Hepatocyte (in vitro differentiated cells): ENCODE measurements at regions not wholly inside any gene's neighbourhood (a gene's known extent, or its start where the extent isn't known, plus 50 kb on each side); places are given as distances from the start of the nearest gene placed in this dataset.

Experiments used
- CTCF ChIP-seq: fragments of 200-600 bp; sonication (generic); IDR thresholded peaks from 2 replicates; pipeline ENCODE4 v1.5.1; 2016; ENCODE audit warnings: antibody characterized with exemption, mild to moderate bottlenecking; ENCODE audit not compliant: poor library complexity
- EZH2 ChIP-seq: fragments of 200-600 bp; sonication (generic); IDR thresholded peaks from 2 replicates; pipeline ENCODE4 v1.6.1; 2016; ENCODE audit warnings: antibody characterized with exemption, mild to moderate bottlenecking, borderline replicate concordance
- EZH2phosphoT487 ChIP-seq: fragments of 200-600 bp; sonication (generic); IDR thresholded peaks from one replicate; pipeline ENCODE4 v1.6.1; 2018; ENCODE audit warnings: antibody characterized with exemption, mild to moderate bottlenecking, low read depth, moderate library complexity; ENCODE audit not compliant: unreplicated experiment, severe bottlenecking

GRCh38 chr9:88233091-88233490 lies 94.8 kb upstream of the SPATA31C2 start:
- TF ChIP-seq CTCF (no peak), EZH2 (no peak), EZH2phosphoT487 (no peak)
